ENCODE measurements at regions not wholly inside any gene's neighbourhood (a gene's known extent, or its start where the extent isn't known, plus 50 kb on each side); places are given as distances from the start of the nearest gene placed in this dataset.
"Not testable (repeated sequence)": the region's sequence is repeated elsewhere in the genome, so short reads cannot be mapped to it uniquely, and the experiment has no call there.

GRCh38 chr2:111478335-111478734, 357.6 kb downstream of the BCL2L11 start:
- TF ChIP-seq POLR2A (IDR thresholded peaks at IDR 0.05); CTCF (IDR thresholded peaks at IDR 0.05 in 4 of 5, conservative IDR thresholded peaks at IDR 0.05 in 1 of 5): not testable (repeated sequence)
